ENCODE measurements at regions not wholly inside any gene's neighbourhood (a gene's known extent, or its start where the extent isn't known, plus 50 kb on each side); places are given as distances from the start of the nearest gene placed in this dataset.

GRCh38 chr3:87062685-87063084 lies 71.7 kb upstream of the VGLL3 start:
- no peak for TF ChIP-seq CTCF (conservative IDR thresholded peaks at IDR 0.05; ENCODE audit: low read depth, low read length)
- TF ChIP-seq EZH2 (IDR thresholded peaks at IDR 0.05; ENCODE audit: borderline replicate concordance, low read depth, low read length, poor library complexity, severe bottlenecking): no peak
